ENCODE measurements at regions not wholly inside any gene's neighbourhood (a gene's known extent, or its start where the extent isn't known, plus 50 kb on each side); places are given as distances from the start of the nearest gene placed in this dataset.

- TF ChIP-seq CTCF (IDR thresholded peaks at IDR 0.05), result no peak
- no peak for TF ChIP-seq EZH2phosphoT487 (IDR thresholded peaks at IDR 0.05)
These were observed 265.2 kb downstream of the CCDC85A start for GRCh38 chr2:56449002-56449431.
